ENCODE measurements at regions not wholly inside any gene's neighbourhood (a gene's known extent, or its start where the extent isn't known, plus 50 kb on each side); places are given as distances from the start of the nearest gene placed in this dataset.

DNA sequence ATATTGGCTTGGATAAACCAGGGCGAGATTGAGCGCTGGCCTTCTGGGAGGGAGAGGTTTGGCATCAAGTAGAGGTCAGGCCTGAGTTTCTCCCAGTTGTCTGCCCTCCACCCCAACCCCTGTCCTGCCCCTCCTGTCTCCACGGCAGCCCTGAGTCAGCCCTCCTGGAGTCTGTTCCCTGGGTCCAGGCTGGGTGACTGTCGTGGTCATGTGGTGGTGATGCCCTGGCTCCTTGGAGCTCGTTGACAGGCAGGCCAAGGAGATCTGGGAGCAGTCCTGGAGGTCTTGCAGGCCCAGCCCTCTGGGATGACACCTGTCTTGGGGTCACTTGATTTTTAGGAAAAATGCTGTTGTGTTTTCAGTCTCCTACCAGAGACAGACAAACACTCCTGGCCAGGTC, 53.6 kb upstream of the PODXL start:
- DNase-seq (ENCODE audit: low read depth): no peak

- no peak for DNase-seq (ENCODE audit: low read depth)
Measured at GRCh38 chr7:131608116-131608500, 51.7 kb upstream of the PODXL start.

GRCh38 chr7:131607291-131608115, 51.1 kb upstream of the PODXL start:
- DNase-seq (ENCODE audit: low read depth): no peak

- DNase-seq (ENCODE audit: low read depth): no peak
Measured at GRCh38 chr7:131606346-131607290, 50.2 kb upstream of the PODXL start.

All from stimulated activated CD8-positive, alpha-beta memory T cell treated with anti-CD3 and anti-CD28 coated beads, Interleukin-7, amount 100 ng/mL, for 24 hours (primary cell).